GM12878 (cell line): ENCODE measurements at regions not wholly inside any gene's neighbourhood (a gene's known extent, or its start where the extent isn't known, plus 50 kb on each side); places are given as distances from the start of the nearest gene placed in this dataset.

Experiments used
- ATF7 ChIP-seq: fragments of 450-650 bp; IDR thresholded peaks from 2 replicates; pipeline ENCODE4 v1.6.1; 2016; ENCODE audit warnings: low read depth, mild to moderate bottlenecking
- CREB1 ChIP-seq: IDR thresholded peaks from 2 replicates; pipeline ENCODE4 v1.6.1; 2012; ENCODE audit warnings: low read depth, mild to moderate bottlenecking, inconsistent platforms
- POLR2A ChIP-seq: IDR thresholded peaks from 2 replicates; pipeline ENCODE4 v1.6.1; 2011; ENCODE audit warnings: low read depth, mild to moderate bottlenecking, low read length
- POLR2AphosphoS2 ChIP-seq: IDR thresholded peaks from 2 replicates; pipeline ENCODE4 v1.6.1; 2011; ENCODE audit warnings: low read depth, mild to moderate bottlenecking, low read length, improper control_type of control experiment, moderate library complexity
- RCOR1 ChIP-seq: conservative IDR thresholded peaks from 2 replicates; pipeline ENCODE4 v1.6.1; 2012; ENCODE audit warnings: low read depth, low read length, improper control_type of control experiment
- SMARCA5 ChIP-seq: fragments of 450-650 bp; IDR thresholded peaks from 2 replicates; pipeline ENCODE4 v1.6.1; 2017; ENCODE audit warnings: mild to moderate bottlenecking
- TBL1XR1 ChIP-seq: IDR thresholded peaks from 2 replicates; pipeline ENCODE4 v1.6.1; 2012; ENCODE audit warnings: low read depth, low read length, improper control_type of control experiment
- ZNF207 ChIP-seq: fragments of 450-650 bp; IDR thresholded peaks from 2 replicates; pipeline ENCODE4 v1.6.1; 2014; ENCODE audit warnings: antibody characterized with exemption, mild to moderate bottlenecking, borderline replicate concordance
- ZZZ3 ChIP-seq: IDR thresholded peaks from 2 replicates; pipeline ENCODE4 v1.6.1; 2011; ENCODE audit warnings: low read depth; ENCODE audit not compliant: control insufficient read depth, insufficient read length
- TF ChIP-seq, protein P1 (sequence below), 3 experiments: IDR thresholded peaks in 2 of 3; conservative IDR thresholded peaks in 1 of 3; 2 replicates each; pipeline ENCODE4 v1.5.1; 2011; ENCODE audit warnings: low read depth in 3 of 3, low read length in 3 of 3, mild to moderate bottlenecking in 3 of 3, control low read depth in 2 of 3, moderate library complexity in 2 of 3, inconsistent platforms in 1 of 3, mixed read lengths in 1 of 3; ENCODE audit not compliant: control insufficient read depth in 2 of 3, insufficient read depth in 1 of 3; ENCODE audit errors: extremely low read depth in 1 of 3
- TF ChIP-seq, protein P2 (sequence below): fragments of 450-650 bp; formaldehyde crosslinking; IDR thresholded peaks from 2 replicates; pipeline ENCODE4 v1.5.0; 2022; ENCODE audit warnings: mild to moderate bottlenecking, missing genetic modification characterization

DNA sequence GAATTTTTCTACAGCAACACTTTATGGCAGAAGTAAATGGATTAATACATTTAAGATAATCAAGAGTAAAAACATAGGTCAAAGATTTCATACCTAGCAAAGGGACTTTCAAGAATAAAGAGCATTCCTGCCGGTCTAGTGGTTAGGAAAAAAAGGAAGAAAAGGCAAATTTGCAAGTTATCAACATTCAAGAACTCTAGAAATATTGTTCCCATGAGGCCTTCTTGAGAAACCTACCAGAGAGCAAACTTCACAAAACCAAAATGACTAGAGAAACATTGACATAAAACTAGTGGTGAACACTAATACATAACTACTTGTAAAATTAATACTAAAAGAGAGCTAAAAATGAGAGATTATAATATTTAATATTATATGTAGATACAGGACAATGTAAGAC lies 320.2 kb upstream of the RGMB start:
- TF ChIP-seq ATF7 (no peak), TBL1XR1 (no peak), POLR2A (no peak), ZNF207 (no peak), POLR2AphosphoS2 (no peak), CREB1 (no peak), RCOR1 (no peak), SMARCA5 (no peak), ZZZ3 (no peak)
- TF ChIP-seq, protein P1, sequence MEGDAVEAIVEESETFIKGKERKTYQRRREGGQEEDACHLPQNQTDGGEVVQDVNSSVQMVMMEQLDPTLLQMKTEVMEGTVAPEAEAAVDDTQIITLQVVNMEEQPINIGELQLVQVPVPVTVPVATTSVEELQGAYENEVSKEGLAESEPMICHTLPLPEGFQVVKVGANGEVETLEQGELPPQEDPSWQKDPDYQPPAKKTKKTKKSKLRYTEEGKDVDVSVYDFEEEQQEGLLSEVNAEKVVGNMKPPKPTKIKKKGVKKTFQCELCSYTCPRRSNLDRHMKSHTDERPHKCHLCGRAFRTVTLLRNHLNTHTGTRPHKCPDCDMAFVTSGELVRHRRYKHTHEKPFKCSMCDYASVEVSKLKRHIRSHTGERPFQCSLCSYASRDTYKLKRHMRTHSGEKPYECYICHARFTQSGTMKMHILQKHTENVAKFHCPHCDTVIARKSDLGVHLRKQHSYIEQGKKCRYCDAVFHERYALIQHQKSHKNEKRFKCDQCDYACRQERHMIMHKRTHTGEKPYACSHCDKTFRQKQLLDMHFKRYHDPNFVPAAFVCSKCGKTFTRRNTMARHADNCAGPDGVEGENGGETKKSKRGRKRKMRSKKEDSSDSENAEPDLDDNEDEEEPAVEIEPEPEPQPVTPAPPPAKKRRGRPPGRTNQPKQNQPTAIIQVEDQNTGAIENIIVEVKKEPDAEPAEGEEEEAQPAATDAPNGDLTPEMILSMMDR (IDR thresholded peaks at IDR 0.05 in 2 of 3, conservative IDR thresholded peaks at IDR 0.05 in 1 of 3; ENCODE audit: control insufficient read depth in 2 of 3, extremely low read depth in 1 of 3, insufficient read depth in 1 of 3, low read depth in 3 of 3, low read length in 3 of 3) = no peak
- TF ChIP-seq, protein P2, sequence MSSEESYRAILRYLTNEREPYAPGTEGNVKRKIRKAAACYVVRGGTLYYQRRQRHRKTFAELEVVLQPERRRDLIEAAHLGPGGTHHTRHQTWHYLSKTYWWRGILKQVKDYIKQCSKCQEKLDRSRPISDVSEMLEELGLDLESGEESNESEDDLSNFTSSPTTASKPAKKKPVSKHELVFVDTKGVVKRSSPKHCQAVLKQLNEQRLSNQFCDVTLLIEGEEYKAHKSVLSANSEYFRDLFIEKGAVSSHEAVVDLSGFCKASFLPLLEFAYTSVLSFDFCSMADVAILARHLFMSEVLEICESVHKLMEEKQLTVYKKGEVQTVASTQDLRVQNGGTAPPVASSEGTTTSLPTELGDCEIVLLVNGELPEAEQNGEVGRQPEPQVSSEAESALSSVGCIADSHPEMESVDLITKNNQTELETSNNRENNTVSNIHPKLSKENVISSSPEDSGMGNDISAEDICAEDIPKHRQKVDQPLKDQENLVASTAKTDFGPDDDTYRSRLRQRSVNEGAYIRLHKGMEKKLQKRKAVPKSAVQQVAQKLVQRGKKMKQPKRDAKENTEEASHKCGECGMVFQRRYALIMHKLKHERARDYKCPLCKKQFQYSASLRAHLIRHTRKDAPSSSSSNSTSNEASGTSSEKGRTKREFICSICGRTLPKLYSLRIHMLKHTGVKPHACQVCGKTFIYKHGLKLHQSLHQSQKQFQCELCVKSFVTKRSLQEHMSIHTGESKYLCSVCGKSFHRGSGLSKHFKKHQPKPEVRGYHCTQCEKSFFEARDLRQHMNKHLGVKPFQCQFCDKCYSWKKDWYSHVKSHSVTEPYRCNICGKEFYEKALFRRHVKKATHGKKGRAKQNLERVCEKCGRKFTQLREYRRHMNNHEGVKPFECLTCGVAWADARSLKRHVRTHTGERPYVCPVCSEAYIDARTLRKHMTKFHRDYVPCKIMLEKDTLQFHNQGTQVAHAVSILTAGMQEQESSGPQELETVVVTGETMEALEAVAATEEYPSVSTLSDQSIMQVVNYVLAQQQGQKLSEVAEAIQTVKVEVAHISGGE = no peak
